Jurkat, Clone E6-1 (cell line): ENCODE measurements at regions not wholly inside any gene's neighbourhood (a gene's known extent, or its start where the extent isn't known, plus 50 kb on each side); places are given as distances from the start of the nearest gene placed in this dataset.

Experiments used
- DNase-seq: peaks from one replicate; pipeline ENCODE4 v3.0.0-alpha.2; 2011; ENCODE audit warnings: low read depth, low spot score
- H3K4me3 ChIP-seq: 2 replicates; pipeline ENCODE4 v1.5.1; 2011; ENCODE audit warnings: mild to moderate bottlenecking, low read length, control low read depth, moderate library complexity

GRCh38 chr5:161138751-161139455 lies 286.9 kb upstream of the ATP10B start:
- no peak overlapping the region for H3K4me3 ChIP-seq
- DNase-seq, result no peak

- DNase-seq, result no peak
- H3K4me3 ChIP-seq, result no peak overlapping the region
Measured at GRCh38 chr5:161134956-161135355, 282.9 kb upstream of the ATP10B start.

GRCh38 chr5:161134083-161134482 lies 282.1 kb upstream of the ATP10B start:
- no peak for DNase-seq
- H3K4me3 ChIP-seq, result no peak overlapping the region

GRCh38 chr5:161115941-161116340 lies 263.9 kb upstream of the ATP10B start:
- DNase-seq, result no peak
- H3K4me3 ChIP-seq, result no peak overlapping the region

- DNase-seq, result no peak
- H3K4me3 ChIP-seq, result no peak overlapping the region
Measured at GRCh38 chr5:161112371-161112770, 260.4 kb upstream of the ATP10B start.

GRCh38 chr5:161105525-161105924 lies 253.5 kb upstream of the ATP10B start:
- no peak overlapping the region for H3K4me3 ChIP-seq
- DNase-seq, result no peak

GRCh38 chr5:161098516-161098915 lies 246.5 kb upstream of the ATP10B start:
- H3K4me3 ChIP-seq, result no peak overlapping the region
- no peak for DNase-seq

GRCh38 chr5:161096581-161096980 lies 244.6 kb upstream of the ATP10B start:
- no peak for DNase-seq
- H3K4me3 ChIP-seq, result no peak overlapping the region

GRCh38 chr5:161095953-161096352 lies 243.9 kb upstream of the ATP10B start:
- H3K4me3 ChIP-seq, result no peak overlapping the region
- no peak for DNase-seq

GRCh38 chr5:161094411-161094810 lies 242.4 kb upstream of the ATP10B start:
- no peak overlapping the region for H3K4me3 ChIP-seq
- DNase-seq, result no peak

GRCh38 chr5:161093100-161093499 lies 241.1 kb upstream of the ATP10B start:
- H3K4me3 ChIP-seq, result no peak overlapping the region
- no peak for DNase-seq

GRCh38 chr5:161089569-161089968 lies 237.6 kb upstream of the ATP10B start:
- no peak overlapping the region for H3K4me3 ChIP-seq

GRCh38 chr5:161086461-161086860 lies 234.4 kb upstream of the ATP10B start:
- no peak overlapping the region for H3K4me3 ChIP-seq
- no peak for DNase-seq

More at GRCh38 chr5:161089569-161089968, 237.6 kb upstream of the ATP10B start:
- no peak for DNase-seq

GRCh38 chr5:161085056-161085455 lies 233.0 kb upstream of the ATP10B start:
- no peak for DNase-seq
- no peak overlapping the region for H3K4me3 ChIP-seq

- no peak overlapping the region for H3K4me3 ChIP-seq
- no peak for DNase-seq
Measured at GRCh38 chr5:161084115-161084514, 232.1 kb upstream of the ATP10B start.

- no peak overlapping the region for H3K4me3 ChIP-seq
- DNase-seq, result no peak
Measured at GRCh38 chr5:161078793-161079192, 226.8 kb upstream of the ATP10B start.

GRCh38 chr5:161077936-161078545 lies 226.0 kb upstream of the ATP10B start:
- no peak for DNase-seq
- no peak overlapping the region for H3K4me3 ChIP-seq

GRCh38 chr5:161077496-161077895 lies 225.5 kb upstream of the ATP10B start:
- no peak for DNase-seq
- no peak overlapping the region for H3K4me3 ChIP-seq

- no peak overlapping the region for H3K4me3 ChIP-seq
- DNase-seq, result no peak
Measured at GRCh38 chr5:161064781-161065180, 212.8 kb upstream of the ATP10B start.

- no peak for DNase-seq
Measured at GRCh38 chr5:161064297-161064696, 212.3 kb upstream of the ATP10B start.

GRCh38 chr5:161058781-161059180 lies 206.8 kb upstream of the ATP10B start:
- H3K4me3 ChIP-seq, result no peak overlapping the region
- no peak for DNase-seq

More at GRCh38 chr5:161064297-161064696, 212.3 kb upstream of the ATP10B start:
- H3K4me3 ChIP-seq, result no peak overlapping the region
